GM12878 (cell line): ENCODE measurements at regions not wholly inside any gene's neighbourhood (a gene's known extent, or its start where the extent isn't known, plus 50 kb on each side); places are given as distances from the start of the nearest gene placed in this dataset.
"Not testable (repeated sequence)": the region's sequence is repeated elsewhere in the genome, so short reads cannot be mapped to it uniquely, and the experiment has no call there.

Source experiments
- ATAC-seq: fragments of 200-7000 bp; cut with Tn5 transposase; 3 replicates; pipeline ENCODE4 v1.9.1; 2020; ENCODE audit warnings: mild to moderate bottlenecking, moderate library complexity
- BruUV-seq: library from RNA; stranded (reverse); fragments of 400-500 nt; replicated peaks from 2 replicates; lab custom pipeline; 2021; lab: Mats Ljungman, UMichigan
- CTCF ChIA-PET: fragments of 300-600 bp; sonication (Branson Sonifier 250); formaldehyde crosslinking; extraction: SDS; loops from one replicate; lab custom pipeline; 2021; ENCODE audit warnings: inconsistent platforms; lab: Yijun Ruan, JAX
- POLR2A ChIA-PET: fragments of 350-600 bp; formaldehyde crosslinking; extraction: SDS; loops from one replicate; lab custom pipeline; 2021; ENCODE audit warnings: inconsistent platforms; lab: Charles Lee
- RAD21 ChIA-PET: fragments of 300-600 bp; sonication (Branson Sonifier 250); formaldehyde crosslinking; loops from one replicate; lab custom pipeline; 2023; ENCODE audit warnings: antibody characterized with exemption; ENCODE audit not compliant: unreplicated experiment; lab: Charles Lee
- SMC1A ChIA-PET: fragments of 300-600 bp; sonication (Branson Sonifier 250); formaldehyde crosslinking; loops from one replicate; lab custom pipeline; 2023; ENCODE audit not compliant: unreplicated experiment, uncharacterized antibody; lab: Charles Lee
- DNase-seq: peaks from one replicate; pipeline ENCODE4 v3.0.0-alpha.2; 2011; ENCODE audit warnings: low read depth, low spot score
- FAIRE-seq: peaks from 3 replicates; lab custom pipeline; 2011; peaks lifted over from hg19 to GRCh38; lab: Jason Lieb, UNC
- H2AFZ ChIP-seq: 2 replicates; pipeline ENCODE4 v1.6.0; 2011; ENCODE audit warnings: low read depth, low read length, control low read depth; ENCODE audit not compliant: control insufficient read depth
- H3K27ac ChIP-seq: 2 replicates; pipeline ENCODE4 v1.5.1; 2011; ENCODE audit warnings: control low read depth; ENCODE audit not compliant: control insufficient read depth, insufficient read depth
- H3K27me3 ChIP-seq, 2 experiments: replicated peaks in 1 of 2; 2 replicates each; pipeline versions ENCODE4 v1.6.0 to v1.6.1; 2011; ENCODE audit warnings: low read length in 1 of 2; ENCODE audit not compliant: control insufficient read depth in 2 of 2, insufficient read depth in 2 of 2
- H3K36me3 ChIP-seq, 2 experiments: 2 replicates each; pipeline ENCODE4 v1.5.1; 2011; ENCODE audit warnings: low read length in 1 of 2; ENCODE audit not compliant: control insufficient read depth in 2 of 2, insufficient read depth in 2 of 2
- H3K4me1 ChIP-seq: 2 replicates; pipeline ENCODE4 v1.6.1; 2011; ENCODE audit warnings: mild to moderate bottlenecking, low read length, moderate library complexity, mixed read lengths; ENCODE audit not compliant: control insufficient read depth, insufficient read depth
- H3K4me2 ChIP-seq: 2 replicates; pipeline ENCODE4 v1.6.0; 2011; ENCODE audit warnings: control low read depth; ENCODE audit not compliant: control insufficient read depth, insufficient read depth
- H3K4me3 ChIP-seq: fragments of 200-600 bp; sonication (generic); 2 replicates; pipeline ENCODE4 v1.5.1; 2016
- H3K79me2 ChIP-seq: 2 replicates; pipeline ENCODE4 v1.6.0; 2011; ENCODE audit warnings: low read length; ENCODE audit not compliant: control insufficient read depth, insufficient read depth
- H3K9ac ChIP-seq: 2 replicates; pipeline ENCODE4 v1.8.0; 2011; ENCODE audit warnings: low read length, control low read depth, mixed read lengths; ENCODE audit not compliant: control insufficient read depth, insufficient read depth
- H3K9me3 ChIP-seq: replicated peaks from 3 replicates; pipeline ENCODE4 v1.5.1; 2011; ENCODE audit warnings: mild to moderate bottlenecking, low read length; ENCODE audit not compliant: control insufficient read depth, insufficient read depth
- H4K20me1 ChIP-seq: 2 replicates; pipeline ENCODE4 v1.6.0; 2011; ENCODE audit not compliant: control insufficient read depth, insufficient read depth
- CEBPB ChIP-seq, 2 experiments: fragments of 150-350 bp in 1 of 2; IDR thresholded peaks; 2 replicates each; pipeline ENCODE4 v1.6.1; 2012 to 2014; ENCODE audit warnings: low read depth in 2 of 2, low read length in 2 of 2, borderline replicate concordance in 1 of 2, inconsistent platforms in 1 of 2
- CREM ChIP-seq: IDR thresholded peaks from 2 replicates; pipeline ENCODE4 v1.6.1; 2014; ENCODE audit warnings: antibody characterized with exemption, low read depth
- ESRRA ChIP-seq: IDR thresholded peaks from 2 replicates; pipeline ENCODE4 v1.6.1; 2012; ENCODE audit warnings: mild to moderate bottlenecking, low read length, improper control_type of control experiment
- IRF3 ChIP-seq: fragments of 450-650 bp; IDR thresholded peaks from 2 replicates; pipeline ENCODE4 v1.6.1; 2014; ENCODE audit warnings: mild to moderate bottlenecking
- NFXL1 ChIP-seq: fragments of 450-650 bp; IDR thresholded peaks from 2 replicates; pipeline ENCODE4 v1.6.1; 2017; ENCODE audit warnings: antibody characterized with exemption, mild to moderate bottlenecking, borderline replicate concordance
- POLR2AphosphoS2 ChIP-seq: IDR thresholded peaks from 2 replicates; pipeline ENCODE4 v1.6.1; 2011; ENCODE audit warnings: low read depth, mild to moderate bottlenecking, low read length, improper control_type of control experiment, moderate library complexity
- SMAD5 ChIP-seq: IDR thresholded peaks from 2 replicates; pipeline ENCODE4 v1.6.1; 2016; ENCODE audit warnings: antibody characterized with exemption, low read depth
- STAT3 ChIP-seq: IDR thresholded peaks from 2 replicates; pipeline ENCODE4 v1.6.1; 2011; ENCODE audit warnings: low read depth, low read length, improper control_type of control experiment
- ZSCAN29 ChIP-seq: fragments of 450-650 bp; IDR thresholded peaks from 2 replicates; pipeline ENCODE4 v1.6.1; 2017; ENCODE audit warnings: mild to moderate bottlenecking, moderate library complexity
- ZZZ3 ChIP-seq: IDR thresholded peaks from 2 replicates; pipeline ENCODE4 v1.6.1; 2011; ENCODE audit warnings: low read depth; ENCODE audit not compliant: control insufficient read depth, insufficient read length
- WGBS: methylation state at CpG from one replicate; pipeline ENCODE4 v1.1.6; 2016; ENCODE audit warnings: low lambda C conversion rate; ENCODE audit not compliant: insufficient replicate concordance, insufficient coverage; ENCODE audit errors: missing lambda C conversion rate; 5-methylcytosine and 5-hydroxymethylcytosine counted together
- in situ Hi-C: fragments of 300-500 bp; cut with MboI; formaldehyde crosslinking; loops from 9 replicates; pipeline ENCODE4 v1.14.3; 2018; ENCODE audit warnings: mixed read lengths
- intact Hi-C: fragments of 100-400 bp; cut with micrococcal nuclease; formaldehyde crosslinking; loops from one replicate; pipeline ENCODE4 v1.14.2; 2022; ENCODE audit not compliant: unreplicated experiment
- TF ChIP-seq, protein P1 (sequence below): fragments of 450-650 bp; IDR thresholded peaks from 2 replicates; pipeline ENCODE4 v1.6.1; 2017; ENCODE audit warnings: mild to moderate bottlenecking
- TF ChIP-seq, protein P2 (sequence below): fragments of 450-650 bp; IDR thresholded peaks from 2 replicates; pipeline ENCODE4 v1.6.1; 2017; ENCODE audit warnings: mild to moderate bottlenecking, moderate library complexity

GRCh38 chr2:156254637-156255067 lies 77.9 kb downstream of the NR4A2 start:
- not testable (repeated sequence) for H3K9ac ChIP-seq
- WGBS, result 33% methylated on average over 24 of the region's 27 CpGs

DNA sequence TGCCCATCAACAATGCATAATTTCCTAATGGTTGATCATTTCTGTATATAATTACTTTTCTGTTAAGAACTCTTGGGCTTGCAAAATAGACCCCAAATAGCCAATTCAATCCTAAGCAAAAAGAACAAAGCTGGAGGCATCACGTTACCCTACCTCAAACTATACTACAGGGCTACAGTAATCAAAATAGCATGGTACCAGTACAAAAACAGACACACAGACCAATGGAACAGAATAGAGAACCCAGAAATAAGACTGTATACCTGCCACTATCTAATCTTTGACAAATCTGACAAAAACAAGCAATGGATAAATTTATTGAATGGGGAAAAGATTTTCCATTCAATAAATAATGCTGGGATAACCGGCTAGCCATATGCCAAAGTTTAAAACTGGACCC lies 78.8 kb downstream of the NR4A2 start:
- DNase-seq, result no peak
- ChIA-PET RAD21 (no interaction called here), CTCF (no interaction called here), POLR2A (no interaction called here), SMC1A (no interaction called here)
- FAIRE-seq, result no peak
- H4K20me1 ChIP-seq, result no peaks in the 10 kb centered on the region
- H3K36me3 ChIP-seq, result no peaks in the 10 kb centered on the region
- no peak for ATAC-seq
- no peaks in the 10 kb centered on the region for H3K79me2 ChIP-seq
- H3K9ac ChIP-seq, result no peak overlapping the region
- H3K27ac ChIP-seq, result no peak overlapping the region
- intact Hi-C loops (no loop called here), in situ Hi-C loops (no loop called here)
- H3K4me2 ChIP-seq, result no peak overlapping the region
- 46% methylated on average over 2 of the region's 2 CpGs for whole genome bisulfite sequencing
- no peak overlapping the region for H3K4me3 ChIP-seq
- BruUV-seq, result no TSS peak
- H2AFZ ChIP-seq, result no peak overlapping the region
- no peaks in the 10 kb centered on the region for H3K9me3 ChIP-seq
- H3K4me1 ChIP-seq, result no peaks in the 10 kb centered on the region
- no peaks in the 10 kb centered on the region for H3K27me3 ChIP-seq
- TF ChIP-seq POLR2AphosphoS2 (no peak), STAT3 (no peak), ZSCAN29 (no peak), NFXL1 (no peak), CEBPB (IDR thresholded peaks at IDR 0.05; ENCODE audit: borderline replicate concordance in 1 of 2, low read depth in 2 of 2, low read length in 2 of 2) (no peak), ZZZ3 (no peak), IRF3 (no peak), SMAD5 (no peak), CREM (no peak), ESRRA (no peak)
- TF ChIP-seq, protein P1, sequence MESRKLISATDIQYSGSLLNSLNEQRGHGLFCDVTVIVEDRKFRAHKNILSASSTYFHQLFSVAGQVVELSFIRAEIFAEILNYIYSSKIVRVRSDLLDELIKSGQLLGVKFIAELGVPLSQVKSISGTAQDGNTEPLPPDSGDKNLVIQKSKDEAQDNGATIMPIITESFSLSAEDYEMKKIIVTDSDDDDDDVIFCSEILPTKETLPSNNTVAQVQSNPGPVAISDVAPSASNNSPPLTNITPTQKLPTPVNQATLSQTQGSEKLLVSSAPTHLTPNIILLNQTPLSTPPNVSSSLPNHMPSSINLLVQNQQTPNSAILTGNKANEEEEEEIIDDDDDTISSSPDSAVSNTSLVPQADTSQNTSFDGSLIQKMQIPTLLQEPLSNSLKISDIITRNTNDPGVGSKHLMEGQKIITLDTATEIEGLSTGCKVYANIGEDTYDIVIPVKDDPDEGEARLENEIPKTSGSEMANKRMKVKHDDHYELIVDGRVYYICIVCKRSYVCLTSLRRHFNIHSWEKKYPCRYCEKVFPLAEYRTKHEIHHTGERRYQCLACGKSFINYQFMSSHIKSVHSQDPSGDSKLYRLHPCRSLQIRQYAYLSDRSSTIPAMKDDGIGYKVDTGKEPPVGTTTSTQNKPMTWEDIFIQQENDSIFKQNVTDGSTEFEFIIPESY, result no peak
- TF ChIP-seq, protein P2, sequence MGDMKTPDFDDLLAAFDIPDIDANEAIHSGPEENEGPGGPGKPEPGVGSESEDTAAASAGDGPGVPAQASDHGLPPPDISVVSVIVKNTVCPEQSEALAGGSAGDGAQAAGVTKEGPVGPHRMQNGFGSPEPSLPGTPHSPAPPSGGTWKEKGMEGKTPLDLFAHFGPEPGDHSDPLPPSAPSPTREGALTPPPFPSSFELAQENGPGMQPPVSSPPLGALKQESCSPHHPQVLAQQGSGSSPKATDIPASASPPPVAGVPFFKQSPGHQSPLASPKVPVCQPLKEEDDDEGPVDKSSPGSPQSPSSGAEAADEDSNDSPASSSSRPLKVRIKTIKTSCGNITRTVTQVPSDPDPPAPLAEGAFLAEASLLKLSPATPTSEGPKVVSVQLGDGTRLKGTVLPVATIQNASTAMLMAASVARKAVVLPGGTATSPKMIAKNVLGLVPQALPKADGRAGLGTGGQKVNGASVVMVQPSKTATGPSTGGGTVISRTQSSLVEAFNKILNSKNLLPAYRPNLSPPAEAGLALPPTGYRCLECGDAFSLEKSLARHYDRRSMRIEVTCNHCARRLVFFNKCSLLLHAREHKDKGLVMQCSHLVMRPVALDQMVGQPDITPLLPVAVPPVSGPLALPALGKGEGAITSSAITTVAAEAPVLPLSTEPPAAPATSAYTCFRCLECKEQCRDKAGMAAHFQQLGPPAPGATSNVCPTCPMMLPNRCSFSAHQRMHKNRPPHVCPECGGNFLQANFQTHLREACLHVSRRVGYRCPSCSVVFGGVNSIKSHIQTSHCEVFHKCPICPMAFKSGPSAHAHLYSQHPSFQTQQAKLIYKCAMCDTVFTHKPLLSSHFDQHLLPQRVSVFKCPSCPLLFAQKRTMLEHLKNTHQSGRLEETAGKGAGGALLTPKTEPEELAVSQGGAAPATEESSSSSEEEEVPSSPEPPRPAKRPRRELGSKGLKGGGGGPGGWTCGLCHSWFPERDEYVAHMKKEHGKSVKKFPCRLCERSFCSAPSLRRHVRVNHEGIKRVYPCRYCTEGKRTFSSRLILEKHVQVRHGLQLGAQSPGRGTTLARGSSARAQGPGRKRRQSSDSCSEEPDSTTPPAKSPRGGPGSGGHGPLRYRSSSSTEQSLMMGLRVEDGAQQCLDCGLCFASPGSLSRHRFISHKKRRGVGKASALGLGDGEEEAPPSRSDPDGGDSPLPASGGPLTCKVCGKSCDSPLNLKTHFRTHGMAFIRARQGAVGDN, result no peak

More at GRCh38 chr2:156254637-156255067, 77.9 kb downstream of the NR4A2 start:
- SMC1A ChIA-PET, H3K27me3 ChIP-seq, ATAC-seq, intact Hi-C loops, H3K4me2 ChIP-seq, CTCF ChIA-PET, H3K36me3 ChIP-seq, H3K4me1 ChIP-seq, in situ Hi-C loops, BruUV-seq, DNase-seq, FAIRE-seq, H3K79me2 ChIP-seq, H3K4me3 ChIP-seq, RAD21 ChIA-PET, H3K27ac ChIP-seq, POLR2A ChIA-PET, H2AFZ ChIP-seq, H4K20me1 ChIP-seq, H3K9me3 ChIP-seq: not testable (repeated sequence)
